ENCODE measurements at regions not wholly inside any gene's neighbourhood (a gene's known extent, or its start where the extent isn't known, plus 50 kb on each side); places are given as distances from the start of the nearest gene placed in this dataset.

- POLR2A ChIA-PET = no interaction called here
- CTCF ChIA-PET = interaction anchor here (0.6 kb wide), 1 partner anchor 356 kb away, joined by 3 read pairs; no protein-coding TSS in a partner anchor
- H3K27ac Mint-ChIP-seq (ENCODE audit: low read depth, unreplicated experiment) = no peak overlapping the region
- TF ChIP-seq, protein P1, sequence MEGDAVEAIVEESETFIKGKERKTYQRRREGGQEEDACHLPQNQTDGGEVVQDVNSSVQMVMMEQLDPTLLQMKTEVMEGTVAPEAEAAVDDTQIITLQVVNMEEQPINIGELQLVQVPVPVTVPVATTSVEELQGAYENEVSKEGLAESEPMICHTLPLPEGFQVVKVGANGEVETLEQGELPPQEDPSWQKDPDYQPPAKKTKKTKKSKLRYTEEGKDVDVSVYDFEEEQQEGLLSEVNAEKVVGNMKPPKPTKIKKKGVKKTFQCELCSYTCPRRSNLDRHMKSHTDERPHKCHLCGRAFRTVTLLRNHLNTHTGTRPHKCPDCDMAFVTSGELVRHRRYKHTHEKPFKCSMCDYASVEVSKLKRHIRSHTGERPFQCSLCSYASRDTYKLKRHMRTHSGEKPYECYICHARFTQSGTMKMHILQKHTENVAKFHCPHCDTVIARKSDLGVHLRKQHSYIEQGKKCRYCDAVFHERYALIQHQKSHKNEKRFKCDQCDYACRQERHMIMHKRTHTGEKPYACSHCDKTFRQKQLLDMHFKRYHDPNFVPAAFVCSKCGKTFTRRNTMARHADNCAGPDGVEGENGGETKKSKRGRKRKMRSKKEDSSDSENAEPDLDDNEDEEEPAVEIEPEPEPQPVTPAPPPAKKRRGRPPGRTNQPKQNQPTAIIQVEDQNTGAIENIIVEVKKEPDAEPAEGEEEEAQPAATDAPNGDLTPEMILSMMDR (IDR thresholded peaks at IDR 0.05; ENCODE audit: unreplicated experiment) = no peak
- intact Hi-C loops (cut with micrococcal nuclease) = no loop called here
- BruUV-seq (replicated peaks) = no TSS peak
- no peak for DNase-seq (ENCODE audit: unreplicated experiment)
- peaks cover 6% of the 10 kb centered on the region for H3K36me3 Mint-ChIP-seq (ENCODE audit: insufficient read depth, unreplicated experiment)
- peaks cover 5% of the 10 kb centered on the region for H3K4me1 Mint-ChIP-seq (ENCODE audit: insufficient read depth, unreplicated experiment)
- no peak overlapping the region for H3K4me3 Mint-ChIP-seq (ENCODE audit: unreplicated experiment)
- peaks cover 60% of the 10 kb centered on the region for H3K27me3 Mint-ChIP-seq (ENCODE audit: insufficient read depth, unreplicated experiment)
- no peaks in the 10 kb centered on the region for H3K9me3 Mint-ChIP-seq (ENCODE audit: unreplicated experiment)
Measured at GRCh38 chr20:60693496-60694133, 558.4 kb upstream of the CDH4 start.

- TF ChIP-seq, protein P1 (IDR thresholded peaks at IDR 0.05; ENCODE audit: unreplicated experiment) = no peak
- POLR2A ChIA-PET = no interaction called here
- Mint-ChIP-seq H3K36me3 (ENCODE audit: insufficient read depth, unreplicated experiment) (peaks cover 6% of the 10 kb centered on the region), H3K27ac (ENCODE audit: low read depth, unreplicated experiment) (no peak overlapping the region), H3K4me1 (ENCODE audit: insufficient read depth, unreplicated experiment) (peaks cover 5% of the 10 kb centered on the region), H3K9me3 (ENCODE audit: unreplicated experiment) (no peaks in the 10 kb centered on the region), H3K4me3 (ENCODE audit: unreplicated experiment) (no peak overlapping the region), H3K27me3 (ENCODE audit: insufficient read depth, unreplicated experiment) (peaks cover 61% of the 10 kb centered on the region)
- BruUV-seq (replicated peaks) = no TSS peak
- no peak for DNase-seq (ENCODE audit: unreplicated experiment)
- intact Hi-C loops (cut with micrococcal nuclease) = no loop called here
- CTCF ChIA-PET = interaction anchor here (0.6 kb wide), 1 partner anchor 41 kb away, joined by 7 read pairs; no protein-coding TSS in a partner anchor
Measured at GRCh38 chr20:60694763-60695162, 557.3 kb upstream of the CDH4 start.

DNA sequence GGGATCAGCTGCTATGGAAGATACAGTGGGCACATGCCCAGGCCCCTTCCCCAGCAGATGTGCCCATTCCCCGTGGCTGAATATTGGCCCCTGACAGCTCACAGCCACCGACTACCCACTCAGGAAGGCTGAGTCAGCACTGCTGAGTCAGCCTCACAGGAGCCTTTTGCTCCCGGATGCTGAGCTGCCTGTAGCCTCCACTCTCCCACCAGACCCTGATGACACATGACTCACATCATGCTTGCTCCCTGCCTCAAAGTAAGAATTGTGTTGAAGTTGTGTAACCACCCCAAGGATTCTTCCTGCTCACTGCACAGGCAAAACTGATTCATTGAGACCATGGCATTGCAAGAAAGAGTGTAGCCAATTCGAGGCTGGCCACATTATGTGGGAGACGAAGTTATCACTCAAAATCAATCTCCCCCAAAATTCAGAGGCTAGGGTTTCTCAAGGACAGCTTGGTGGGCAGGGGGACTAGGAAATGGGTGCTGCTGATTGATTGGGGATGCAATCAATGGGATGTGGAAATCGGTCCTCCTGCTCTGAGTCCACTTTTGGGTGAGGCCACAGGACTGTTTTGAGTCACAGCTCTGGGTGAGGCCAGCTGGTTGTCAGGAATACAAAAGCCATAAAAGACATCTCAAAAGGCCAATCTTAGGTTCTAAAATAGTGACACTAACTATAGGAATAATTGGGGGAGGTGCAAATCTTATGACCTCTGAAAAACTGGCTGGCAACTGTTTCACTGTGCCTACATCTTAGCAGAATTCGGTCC lies 556.6 kb upstream of the CDH4 start:
- POLR2A ChIA-PET = no interaction called here
- Mint-ChIP-seq H3K27me3 (ENCODE audit: insufficient read depth, unreplicated experiment) (peaks cover 61% of the 10 kb centered on the region), H3K4me1 (ENCODE audit: insufficient read depth, unreplicated experiment) (peaks cover 5% of the 10 kb centered on the region), H3K36me3 (ENCODE audit: insufficient read depth, unreplicated experiment) (peaks cover 6% of the 10 kb centered on the region), H3K9me3 (ENCODE audit: unreplicated experiment) (no peaks in the 10 kb centered on the region), H3K27ac (ENCODE audit: low read depth, unreplicated experiment) (no peak overlapping the region), H3K4me3 (ENCODE audit: unreplicated experiment) (no peak overlapping the region)
- peak; percentile 54 for DNase-seq (ENCODE audit: unreplicated experiment)
- CTCF ChIA-PET = interaction anchor here (0.6 kb wide), 1 partner anchor 41 kb away, joined by 7 read pairs; no protein-coding TSS in a partner anchor
- BruUV-seq (replicated peaks) = no TSS peak
- intact Hi-C loops (cut with micrococcal nuclease) = no loop called here
- TF ChIP-seq, protein P1 (IDR thresholded peaks at IDR 0.05; ENCODE audit: unreplicated experiment) = no peak

- intact Hi-C loops (cut with micrococcal nuclease) = no loop called here
- DNase-seq (ENCODE audit: unreplicated experiment) = no peak
- H3K9me3 Mint-ChIP-seq (ENCODE audit: unreplicated experiment) = no peaks in the 10 kb centered on the region
- no peak overlapping the region for H3K4me3 Mint-ChIP-seq (ENCODE audit: unreplicated experiment)
- no TSS peak for BruUV-seq (replicated peaks)
- ChIA-PET CTCF (no interaction called here), POLR2A (no interaction called here)
- TF ChIP-seq, protein P1 (IDR thresholded peaks at IDR 0.05; ENCODE audit: unreplicated experiment) = no peak
- peaks cover 58% of the 10 kb centered on the region for H3K27me3 Mint-ChIP-seq (ENCODE audit: insufficient read depth, unreplicated experiment)
- H3K27ac Mint-ChIP-seq (ENCODE audit: low read depth, unreplicated experiment) = no peak overlapping the region
- peaks cover 5% of the 10 kb centered on the region for H3K4me1 Mint-ChIP-seq (ENCODE audit: insufficient read depth, unreplicated experiment)
- peaks cover 6% of the 10 kb centered on the region for H3K36me3 Mint-ChIP-seq (ENCODE audit: insufficient read depth, unreplicated experiment)
Measured at GRCh38 chr20:60697252-60697651, 554.8 kb upstream of the CDH4 start.
